GM18867 (cell line): ENCODE measurements at regions not wholly inside any gene's neighbourhood (a gene's known extent, or its start where the extent isn't known, plus 50 kb on each side); places are given as distances from the start of the nearest gene placed in this dataset.

Experiments used
- ATAC-seq: cut with Tn5 transposase; IDR thresholded peaks from one replicate; pipeline ENCODE4 v1.9.1; 2021; ENCODE audit warnings: mild to moderate bottlenecking, moderate library complexity; ENCODE audit not compliant: unreplicated experiment

DNA sequence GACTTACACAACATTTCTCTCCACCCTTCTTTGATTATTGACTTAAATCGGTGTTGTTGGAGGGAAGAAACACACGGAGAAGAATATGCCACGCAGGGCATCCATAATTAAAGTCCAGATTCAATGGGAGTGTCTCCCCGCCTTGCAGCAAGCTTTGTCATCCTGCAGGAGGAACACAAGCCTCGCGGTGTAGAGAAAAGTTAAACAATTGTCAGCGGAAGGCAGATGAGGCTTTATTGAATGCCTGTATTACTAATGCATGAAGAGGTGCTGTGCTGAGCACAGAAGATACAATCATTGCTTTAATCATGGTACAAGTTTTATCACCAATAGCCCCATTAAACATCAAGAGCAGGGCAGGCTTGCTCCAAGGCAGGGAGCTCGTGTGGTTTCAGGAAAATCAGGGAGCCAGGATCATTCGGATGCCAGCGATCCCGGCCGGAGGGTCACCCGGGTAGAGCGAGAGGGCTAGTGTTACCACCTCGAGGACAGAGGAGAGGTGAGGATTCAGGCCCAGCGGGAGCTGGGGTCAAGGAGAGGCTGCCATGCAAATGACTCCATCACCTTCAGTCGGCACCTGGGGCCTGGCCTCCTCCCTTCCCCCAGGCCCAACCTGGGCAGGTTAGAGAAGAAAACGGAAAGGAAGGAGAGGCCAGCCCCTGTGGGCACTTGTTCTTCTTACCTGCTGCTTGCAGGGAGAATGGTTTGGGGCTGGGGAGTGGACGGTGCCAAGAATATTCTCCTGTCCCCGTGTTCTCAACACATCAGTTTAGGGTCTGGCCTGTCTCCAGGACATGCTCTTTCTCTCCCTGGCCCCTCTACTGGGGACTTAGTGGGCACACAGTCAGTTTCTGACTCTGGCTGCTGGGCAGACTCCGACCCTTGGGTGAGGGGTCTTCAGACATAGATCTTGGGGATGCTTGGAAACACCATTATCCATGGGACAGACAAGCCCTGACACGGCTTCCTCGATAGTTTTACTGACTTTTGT lies 289.5 kb downstream of the IRX2 start:
- ATAC-seq = no peak

DNA sequence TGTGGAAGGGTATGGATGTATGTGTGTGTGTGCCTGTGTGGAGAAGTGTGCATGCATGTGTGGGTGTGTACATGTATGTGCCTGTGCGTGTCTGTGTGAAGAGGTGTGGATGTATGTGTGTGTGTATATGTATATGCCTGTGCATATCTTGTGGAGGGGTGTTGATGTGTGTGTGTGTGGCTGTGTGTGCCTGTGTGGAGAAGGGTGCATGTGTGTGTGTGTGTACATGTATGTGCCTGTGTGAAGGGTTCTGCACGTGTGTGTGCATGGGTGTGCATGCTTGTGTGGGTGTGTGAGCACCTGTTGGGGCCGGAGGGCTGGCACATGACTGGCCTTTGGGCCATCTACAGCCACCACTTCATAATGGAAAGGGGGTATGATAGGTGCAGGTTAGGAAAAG lies 291.4 kb downstream of the IRX2 start:
- ATAC-seq = no peak

DNA sequence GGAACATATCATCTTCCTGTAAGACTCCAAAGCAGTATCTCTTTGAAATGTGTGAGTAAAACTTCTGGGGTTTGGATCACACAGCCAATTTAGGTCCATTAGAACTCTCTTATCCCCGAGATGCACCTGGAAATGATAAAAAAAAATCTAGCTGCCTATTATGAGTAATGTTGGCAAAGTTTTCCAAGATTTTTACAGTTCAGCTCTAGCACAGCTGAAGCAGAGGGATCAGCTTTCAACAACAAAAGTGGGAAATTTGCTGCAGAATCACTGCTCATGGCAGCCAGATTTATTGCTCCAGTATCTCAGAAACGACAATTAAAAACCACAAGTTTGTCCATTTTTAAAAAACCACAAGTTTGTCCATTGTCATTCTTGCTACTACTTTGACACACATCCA lies 292.2 kb downstream of the IRX2 start:
- no peak for ATAC-seq

DNA sequence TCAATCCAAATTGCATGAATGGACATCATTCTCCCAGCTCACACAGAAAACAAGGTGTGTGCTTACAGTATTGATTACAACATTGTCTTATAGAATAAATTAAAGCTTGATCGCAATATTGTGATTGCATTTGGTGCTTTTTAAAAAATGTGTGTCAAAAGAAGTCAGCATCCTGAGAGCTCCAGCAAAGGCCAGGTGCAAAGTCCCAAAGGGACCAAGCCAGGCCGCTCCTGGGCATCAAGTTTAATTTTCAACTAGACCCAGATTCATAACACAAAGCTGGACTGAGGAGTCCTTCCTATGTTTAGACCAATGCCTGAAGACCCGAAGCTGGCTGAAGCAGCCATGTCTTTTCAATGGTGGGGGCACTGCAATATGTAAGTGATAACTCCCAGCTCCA lies 295.6 kb downstream of the IRX2 start:
- ATAC-seq = no peak

DNA sequence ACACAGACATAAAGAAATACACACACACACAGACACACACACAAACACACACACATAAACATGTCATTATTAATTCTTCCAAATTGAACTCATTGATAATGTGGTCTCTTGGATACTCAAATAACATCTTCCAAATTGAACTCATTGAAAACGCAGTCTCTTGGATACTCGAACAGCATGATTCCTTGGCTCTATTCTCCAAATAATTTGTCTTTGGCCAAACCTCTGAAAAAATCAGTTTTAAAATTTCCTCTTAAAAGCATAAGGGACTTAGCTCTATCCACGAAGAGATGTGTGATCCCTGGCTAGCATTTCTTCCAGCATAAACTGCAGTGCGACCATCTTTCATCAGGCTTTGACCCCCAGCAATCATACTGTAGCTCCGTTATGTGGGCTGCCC lies 296.6 kb downstream of the IRX2 start:
- ATAC-seq = no peak

DNA sequence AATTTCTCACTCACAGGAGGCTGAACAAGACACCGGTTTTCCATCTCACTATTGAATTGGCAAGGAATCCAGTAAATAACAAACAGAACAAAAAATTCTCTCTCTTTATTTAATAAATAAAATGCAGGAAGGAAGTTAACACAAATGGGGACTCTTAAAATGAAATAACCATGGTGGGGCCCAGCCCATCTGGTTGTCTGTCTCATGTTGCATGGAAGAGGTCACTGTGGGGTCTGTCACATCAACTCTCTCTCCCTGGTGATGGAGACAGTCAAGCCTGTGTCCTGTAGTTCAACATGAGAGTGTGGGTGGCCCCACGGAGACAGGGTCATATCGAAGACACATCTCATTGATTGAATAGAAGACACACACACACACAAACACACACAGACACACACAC lies 297.7 kb downstream of the IRX2 start:
- ATAC-seq = no peak

DNA sequence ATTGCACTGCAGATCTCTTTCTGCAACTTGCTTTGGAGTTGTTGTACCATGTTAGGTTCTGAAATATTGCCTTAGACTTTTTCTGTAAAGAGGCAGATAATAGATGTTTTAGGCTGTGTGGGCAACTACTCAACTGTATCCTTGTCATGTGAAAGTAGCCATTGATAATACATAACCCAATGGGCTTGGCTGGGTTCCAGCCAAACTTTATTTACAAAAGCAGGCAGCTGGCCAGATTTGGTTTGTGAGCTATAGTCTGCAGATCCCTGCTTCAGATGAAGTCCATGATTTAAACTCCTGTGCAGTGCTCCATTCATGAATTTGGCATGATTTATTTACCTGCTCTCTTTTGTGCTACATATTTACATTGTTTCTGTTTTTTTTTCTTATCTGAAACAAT lies 300.4 kb downstream of the IRX2 start:
- ATAC-seq = no peak

DNA sequence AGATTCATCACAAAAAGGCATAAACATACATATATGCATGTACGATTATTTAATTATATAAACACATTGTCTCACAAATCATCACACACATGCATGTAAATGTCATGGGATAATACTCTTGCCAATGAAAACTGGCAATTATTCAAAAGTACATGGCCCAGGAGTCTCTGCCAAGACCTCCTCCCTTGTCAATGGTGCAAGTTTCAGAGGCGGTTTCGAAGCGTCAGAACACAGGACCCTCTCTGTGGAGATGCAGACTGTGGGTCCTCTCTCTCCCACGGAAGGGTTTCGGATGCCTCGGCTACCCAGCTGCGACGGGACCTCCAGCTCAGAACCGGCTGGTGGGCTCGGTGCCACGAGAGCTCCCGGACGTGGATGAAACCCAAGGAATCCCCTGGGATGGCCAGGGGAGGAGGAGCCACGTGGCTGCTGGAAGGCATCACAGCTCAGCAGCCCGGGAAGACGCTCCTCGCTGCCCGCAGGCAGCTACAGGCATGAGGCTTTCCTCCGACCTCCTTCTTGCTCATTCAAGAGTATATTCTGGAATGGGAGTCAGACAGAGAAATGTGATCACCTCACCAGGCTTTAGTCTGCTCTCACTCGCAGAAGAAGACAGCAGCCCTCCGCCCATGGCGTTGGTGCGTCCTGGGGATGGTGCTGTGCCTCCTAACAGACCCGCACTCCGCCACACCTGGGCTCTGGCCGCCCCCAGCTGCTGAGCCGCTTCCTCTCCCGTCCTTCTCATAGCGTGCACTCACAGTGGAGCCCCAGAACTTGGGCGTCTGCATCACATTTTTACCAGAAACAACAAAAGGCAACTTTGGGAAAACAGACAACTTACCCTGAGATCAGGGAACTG lies 308.8 kb downstream of the IRX2 start:
- ATAC-seq = no peak

DNA sequence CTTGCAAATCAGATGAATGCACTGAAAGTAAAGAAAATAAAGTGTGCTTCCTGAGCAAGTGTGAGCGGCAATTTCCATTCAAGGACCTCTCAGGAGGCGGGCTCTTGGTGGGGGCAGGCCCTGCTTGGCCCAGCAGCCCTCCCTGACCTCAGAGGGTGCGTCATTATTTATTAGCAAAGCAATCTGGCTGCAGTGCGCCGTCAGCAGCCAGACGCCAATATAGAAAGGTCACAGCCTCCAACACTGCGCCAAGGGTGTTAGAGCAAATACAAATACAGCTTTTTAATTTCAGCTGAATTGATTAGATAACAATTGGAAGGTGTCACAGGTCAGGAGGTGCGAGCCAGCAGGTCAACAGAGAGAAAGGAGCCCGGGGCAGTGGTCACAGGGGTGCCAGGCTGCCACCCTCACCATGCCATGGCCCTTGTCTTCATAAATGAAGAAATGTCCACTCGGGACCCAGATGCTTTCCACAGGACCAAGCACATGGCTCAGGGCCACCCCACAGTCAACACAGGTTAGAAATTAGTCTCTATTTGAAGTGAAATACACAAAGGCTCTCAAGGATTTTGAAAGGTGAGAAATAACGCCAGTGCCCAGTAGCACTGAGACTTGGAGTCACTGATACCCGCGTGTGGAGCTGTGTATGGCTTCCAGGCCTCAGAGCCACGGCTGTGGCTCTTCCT lies 309.8 kb downstream of the IRX2 start:
- no peak for ATAC-seq

DNA sequence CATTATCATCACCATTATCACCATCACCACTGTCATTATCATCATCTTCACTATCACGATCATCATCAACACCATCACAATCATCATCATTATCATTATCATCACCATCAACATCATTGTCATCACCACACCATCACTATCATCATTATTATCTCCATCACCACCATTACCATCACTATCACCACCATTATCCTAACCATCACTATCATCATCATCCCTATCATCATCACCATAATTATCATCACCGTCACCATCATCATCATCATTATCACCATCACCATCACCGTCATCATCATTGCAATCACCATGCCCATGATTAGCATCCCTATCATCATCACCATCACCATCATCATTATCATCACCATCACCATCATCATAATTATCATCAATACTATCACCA lies 311.9 kb downstream of the IRX2 start:
- ATAC-seq = no peak

DNA sequence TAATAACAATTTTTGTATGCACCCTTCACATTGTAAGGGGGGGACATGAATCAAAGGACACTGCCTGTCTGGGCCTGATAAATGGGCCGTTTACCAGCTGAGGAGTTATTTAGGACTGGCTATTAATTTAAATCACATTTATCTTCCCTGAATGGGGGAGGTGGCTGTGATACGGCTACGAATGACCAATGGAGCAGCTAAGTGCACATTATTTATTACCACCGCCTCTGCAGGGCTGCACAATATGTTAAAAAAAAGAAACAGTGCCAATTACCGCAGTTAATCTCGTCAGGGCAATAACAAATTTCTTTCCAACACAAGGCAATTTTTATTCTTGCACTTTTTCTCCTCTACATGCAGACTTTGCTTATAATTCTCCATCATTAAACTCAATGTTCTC lies 318.4 kb downstream of the IRX2 start:
- ATAC-seq = no peak

DNA sequence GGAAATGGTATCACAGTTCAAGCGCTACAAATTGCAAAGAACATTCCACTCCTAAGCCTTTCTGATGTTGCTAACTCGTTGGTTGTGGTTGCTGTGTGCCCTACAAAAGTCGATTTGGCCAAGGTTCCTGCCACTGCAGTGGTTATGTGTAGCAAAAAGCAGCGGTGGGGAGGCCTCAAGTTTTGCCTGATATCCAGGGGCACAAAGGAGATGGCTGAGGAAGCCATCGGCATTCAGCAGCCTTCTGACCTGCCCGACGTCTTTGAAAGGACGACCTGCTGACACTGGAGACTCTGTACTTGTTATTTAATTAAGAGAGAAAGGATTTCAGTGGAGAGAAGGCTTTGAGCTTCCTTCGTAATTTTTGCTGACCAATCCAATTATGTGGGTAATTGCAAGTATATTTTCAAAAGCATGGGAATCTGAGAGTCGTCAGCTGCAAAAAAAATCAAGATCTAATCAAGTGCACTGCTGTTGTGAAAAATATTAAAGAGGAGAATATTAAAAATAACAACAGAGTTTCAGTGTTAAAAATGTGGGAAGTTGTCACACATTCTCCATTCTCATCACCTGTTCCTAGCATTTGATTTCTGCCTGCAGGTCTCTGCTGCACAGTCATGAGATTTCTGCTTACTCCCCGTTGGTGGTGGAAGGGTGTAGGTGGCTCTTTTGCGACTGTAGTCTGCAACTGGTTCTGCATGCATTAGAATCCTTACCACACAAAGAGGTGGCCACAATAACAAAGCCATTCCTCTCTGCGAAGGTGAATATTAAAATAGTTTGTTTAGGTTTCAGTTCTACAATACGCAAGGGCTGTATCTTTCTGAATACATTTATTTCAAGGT lies 319.2 kb downstream of the IRX2 start:
- no peak for ATAC-seq

DNA sequence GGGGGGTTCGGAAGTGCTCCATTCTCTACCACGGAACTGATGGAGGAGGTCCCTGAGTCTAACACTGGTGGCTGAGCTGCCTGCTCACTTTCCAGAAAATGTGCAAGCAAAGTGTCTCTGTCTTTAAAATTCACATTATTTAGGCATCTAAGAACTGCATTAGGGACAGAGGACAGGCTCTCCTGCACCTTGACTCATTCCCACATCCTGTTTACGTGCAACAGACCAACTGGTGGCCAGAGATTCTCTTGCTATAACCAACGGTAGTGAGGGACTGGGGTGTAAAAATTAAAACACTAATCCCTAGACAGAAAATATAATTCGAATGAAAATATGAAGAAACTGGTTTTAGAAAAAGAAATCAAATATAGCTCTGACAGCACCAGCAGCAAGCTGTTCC lies 320.9 kb downstream of the IRX2 start:
- ATAC-seq = no peak

DNA sequence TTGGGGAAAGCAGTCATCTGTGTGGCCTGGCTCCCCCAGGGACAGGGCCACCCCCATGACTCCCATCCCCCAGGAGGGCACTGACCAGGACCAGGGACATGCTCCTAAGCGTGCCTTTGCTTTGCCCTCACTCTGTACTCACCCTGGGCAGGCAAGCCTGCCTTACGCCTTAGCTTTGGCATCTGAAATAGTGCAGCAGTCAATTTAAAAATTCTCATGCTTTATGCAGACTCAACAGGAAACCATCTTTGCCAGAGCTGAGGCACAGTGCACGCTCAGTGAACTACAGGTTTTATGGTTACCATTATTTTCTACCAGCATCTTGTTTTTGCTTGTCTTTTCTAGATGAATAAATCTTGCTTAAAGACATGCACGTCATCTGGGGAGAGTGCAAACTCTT lies 323.5 kb downstream of the IRX2 start:
- no peak for ATAC-seq

DNA sequence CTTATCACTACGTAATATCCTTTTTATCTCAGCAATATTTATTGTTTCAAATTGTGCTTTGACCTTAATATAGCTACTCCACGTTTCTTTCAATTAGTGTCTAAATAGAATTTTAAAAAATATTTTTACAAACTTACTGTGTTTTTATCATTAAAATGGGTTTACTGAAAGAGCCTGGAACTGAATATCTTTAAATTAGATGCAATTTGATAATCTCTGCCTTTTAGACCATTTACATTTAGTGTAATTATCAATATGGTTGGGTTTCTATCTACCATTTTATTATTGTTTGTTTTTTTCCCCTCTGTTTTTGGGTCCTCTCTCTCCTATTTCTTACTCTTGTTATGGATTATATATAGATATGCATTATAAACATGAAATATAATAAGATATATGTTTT lies 327.8 kb downstream of the IRX2 start:
- no peak for ATAC-seq

DNA sequence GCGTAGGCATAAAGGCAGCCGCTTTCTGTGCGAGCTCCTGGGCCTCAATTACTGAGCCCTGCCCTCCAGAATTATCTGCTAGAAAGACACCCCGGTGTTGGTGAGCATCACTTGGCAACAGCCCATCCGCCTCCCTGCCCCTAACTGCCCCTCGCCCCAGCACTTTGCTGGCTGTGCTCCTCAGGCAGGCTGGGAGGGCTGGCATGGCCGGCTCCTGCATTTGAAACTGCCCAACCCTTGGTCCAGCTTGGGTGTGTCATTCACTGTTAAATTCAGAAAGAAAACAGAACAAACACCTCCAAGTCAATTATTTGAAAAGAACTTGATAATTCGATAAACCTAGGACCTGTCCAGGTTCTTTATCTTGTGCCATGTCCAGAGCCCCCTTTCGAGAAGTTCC lies 334.2 kb downstream of the IRX2 start:
- no peak for ATAC-seq

DNA sequence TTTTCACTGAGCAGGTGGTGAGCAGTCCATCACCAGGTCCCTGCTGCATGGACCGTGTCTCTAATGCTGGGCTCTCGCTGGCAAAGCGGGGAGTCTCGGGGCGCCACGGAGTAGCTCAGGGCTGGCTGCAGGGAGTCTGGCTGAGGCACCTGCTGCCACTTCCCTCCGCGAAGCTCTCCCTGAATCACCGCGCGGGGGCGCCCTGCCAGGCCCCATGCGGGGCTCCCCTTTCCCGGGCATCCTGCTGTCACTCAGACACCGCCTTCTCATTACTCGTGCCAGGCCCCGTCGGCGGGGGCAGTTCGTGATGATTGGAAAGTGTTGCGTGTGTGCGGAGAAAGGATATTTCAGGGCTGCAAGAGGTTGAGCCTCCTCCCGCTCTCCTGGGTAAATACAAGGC lies 335.8 kb downstream of the IRX2 start:
- no peak for ATAC-seq

DNA sequence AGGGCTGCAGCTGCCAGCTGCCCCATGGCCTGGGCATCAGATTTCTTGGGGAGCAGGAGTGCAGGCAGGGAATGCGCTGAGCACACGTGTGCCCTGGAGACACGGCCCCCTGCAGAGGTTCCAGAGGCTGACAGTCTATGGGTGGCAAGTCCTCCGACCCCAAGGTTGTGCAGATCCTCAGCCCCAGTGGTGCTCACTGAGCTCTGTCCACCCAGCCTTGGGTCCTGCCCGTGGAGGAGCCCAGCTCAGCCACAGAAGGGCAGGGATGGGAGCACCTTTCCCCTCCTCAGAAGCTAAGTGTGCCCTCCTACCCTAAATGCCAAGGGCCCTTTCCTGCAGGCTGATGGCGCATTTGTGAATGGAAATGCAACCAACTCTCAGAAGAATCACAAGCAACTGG lies 341.0 kb downstream of the IRX2 start:
- ATAC-seq = no peak

DNA sequence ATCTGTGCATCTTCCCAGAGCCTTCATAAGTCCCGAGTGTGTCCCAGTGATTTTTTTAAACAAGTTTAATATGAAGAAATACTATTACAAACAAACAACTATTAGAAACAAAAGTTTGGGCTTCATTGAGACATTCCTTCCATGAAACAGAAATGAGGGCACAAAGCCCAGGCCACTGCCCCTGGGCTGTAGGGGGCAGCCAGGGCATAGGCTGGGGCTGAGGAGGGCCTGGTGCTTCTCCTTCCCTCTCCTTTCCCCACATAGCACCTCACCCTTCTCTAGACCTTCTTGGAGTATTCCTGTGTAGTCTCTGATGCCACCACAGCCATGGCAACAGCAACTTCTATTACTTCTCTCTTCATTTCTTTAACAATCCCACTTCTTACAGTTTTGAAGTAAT lies 348.2 kb downstream of the IRX2 start:
- ATAC-seq = no peak

DNA sequence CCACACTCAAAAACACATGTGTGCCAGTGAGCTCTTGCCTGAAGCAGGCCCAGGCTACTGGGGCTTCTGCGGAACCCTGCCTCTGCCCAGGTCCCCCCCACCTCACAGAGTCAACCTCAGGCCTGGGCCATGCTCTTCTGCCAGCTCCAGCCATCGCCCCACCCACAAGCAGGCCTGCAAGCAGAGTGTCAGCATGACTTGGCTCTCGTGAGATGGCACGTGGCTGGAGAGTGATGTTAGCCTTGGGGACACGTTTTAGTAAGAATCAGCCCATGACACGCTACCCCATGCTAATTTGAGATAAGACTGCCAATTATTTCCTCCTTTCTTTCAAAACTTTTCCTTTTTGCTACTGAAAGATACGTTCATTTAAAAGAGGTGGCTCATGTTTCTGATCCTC lies 351.7 kb downstream of the IRX2 start:
- no peak for ATAC-seq

DNA sequence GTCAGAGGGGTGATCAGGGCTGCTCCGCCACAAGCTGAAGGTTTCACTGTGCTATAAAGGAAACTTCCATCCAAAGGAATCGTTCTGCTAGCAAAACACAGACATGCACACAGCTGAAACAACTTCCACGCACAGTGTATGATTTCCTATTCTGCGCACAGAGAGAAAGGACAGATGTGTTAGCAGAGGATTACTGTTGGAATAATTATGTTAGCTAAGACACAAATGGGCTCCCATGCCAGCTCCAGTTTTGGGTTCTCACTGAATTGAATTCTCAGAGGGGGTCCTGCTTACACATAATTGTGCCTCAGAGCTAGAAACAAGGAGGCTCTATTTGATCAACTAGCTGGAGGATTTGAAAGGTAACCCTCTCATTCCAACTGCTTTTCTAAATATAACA lies 352.4 kb downstream of the IRX2 start:
- no peak for ATAC-seq
